ENCODE measurements at regions not wholly inside any gene's neighbourhood (a gene's known extent, or its start where the extent isn't known, plus 50 kb on each side); places are given as distances from the start of the nearest gene placed in this dataset.

DNA sequence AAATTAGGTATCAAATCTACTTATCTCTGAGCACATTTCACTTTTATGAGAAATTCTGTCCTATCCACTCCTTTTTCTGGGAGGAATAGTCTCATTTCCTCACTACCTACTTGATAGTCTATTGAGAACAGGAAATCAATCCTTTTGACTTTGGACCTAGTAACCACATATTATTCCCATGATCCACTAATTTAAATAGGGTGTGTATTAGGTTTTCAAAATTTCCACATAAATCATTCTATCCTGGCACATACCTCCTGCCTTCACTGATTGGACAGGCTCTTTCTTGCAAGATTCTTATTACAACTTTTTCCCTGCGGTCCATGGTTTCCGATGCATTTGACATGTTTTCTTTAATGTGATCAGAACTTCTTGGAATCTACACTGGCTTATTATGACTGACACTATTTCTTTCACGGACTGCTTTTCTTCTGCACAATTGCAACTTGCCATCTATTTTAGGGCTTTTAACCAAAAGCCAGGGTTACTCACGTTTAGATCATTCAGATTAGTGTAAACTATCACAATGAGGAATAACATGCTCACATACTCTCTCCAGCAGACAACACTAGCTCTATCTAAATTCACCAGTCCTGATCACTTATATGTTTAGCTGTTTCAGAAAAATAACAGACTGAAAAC is 419.9 kb upstream of the SLIT2 start:
- no peak for TF ChIP-seq ZNF138 (CRISPR knock-in tag; IDR thresholded peaks at IDR 0.05; ENCODE audit: low read depth)
- no peak for TF ChIP-seq ZBTB33 (CRISPR knock-in tag; IDR thresholded peaks at IDR 0.05)
- no peak for TF ChIP-seq ZNF460 (CRISPR knock-in tag; IDR thresholded peaks at IDR 0.05; ENCODE audit: borderline replicate concordance)
- TF ChIP-seq POLR2A (IDR thresholded peaks at IDR 0.05; ENCODE audit: insufficient read depth in 1 of 2, low read depth in 2 of 2, low read length in 2 of 2), result no peak
- TF ChIP-seq NFE2L2 (IDR thresholded peaks at IDR 0.05; ENCODE audit: low read length), result no peak
- no peak for TF ChIP-seq MEIS1 (CRISPR knock-in tag; IDR thresholded peaks at IDR 0.05; ENCODE audit: borderline replicate concordance)
- TF ChIP-seq ATRX (CRISPR knock-in tag; IDR thresholded peaks at IDR 0.05; ENCODE audit: borderline replicate concordance), result no peak

Data from HepG2 (cell line).